Erythroblast (primary cell): ENCODE measurements at regions not wholly inside any gene's neighbourhood (a gene's known extent, or its start where the extent isn't known, plus 50 kb on each side); places are given as distances from the start of the nearest gene placed in this dataset.

Source experiments
- GATA1 ChIP-seq: IDR thresholded peaks from 2 replicates; pipeline ENCODE4 v1.6.1; 2011; ENCODE audit warnings: low read depth, mild to moderate bottlenecking, control low read depth, low read length, moderate library complexity
- POLR2A ChIP-seq: IDR thresholded peaks from 2 replicates; pipeline ENCODE4 v1.6.1; 2011; ENCODE audit warnings: mild to moderate bottlenecking, low read length

DNA sequence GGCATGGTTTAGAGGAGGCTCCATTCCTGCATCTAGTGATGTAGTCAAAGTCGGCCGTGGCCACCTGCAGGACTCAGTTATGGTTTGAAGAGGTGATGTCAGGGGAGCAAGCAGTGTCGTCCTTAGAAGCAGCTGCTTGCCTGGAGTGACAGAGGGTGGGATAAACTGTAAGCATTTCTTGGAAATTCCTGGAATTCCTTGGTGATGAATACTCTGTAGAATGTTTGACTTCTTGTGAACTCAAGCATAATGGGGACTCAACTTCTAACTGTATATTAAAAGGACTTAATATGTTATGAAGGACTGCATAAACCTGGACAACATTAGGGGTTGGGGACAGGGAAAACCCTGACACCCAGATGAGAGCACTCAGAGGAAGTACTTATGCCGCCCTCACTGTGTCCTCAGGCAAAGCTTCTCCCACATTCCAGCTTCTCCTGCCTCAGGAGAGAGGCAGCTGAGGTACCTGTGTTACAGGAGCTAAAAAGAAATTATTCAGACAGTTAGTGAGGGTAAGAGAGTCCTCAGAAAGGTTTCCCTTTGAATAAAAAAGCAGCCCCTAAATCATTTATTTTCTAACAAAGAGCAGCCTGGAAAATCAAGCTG, 459.9 kb upstream of the CELF4 start:
- TF ChIP-seq POLR2A (no peak), GATA1 (no peak)
